Astrocyte (in vitro differentiated cells and primary cell): ENCODE measurements at regions not wholly inside any gene's neighbourhood (a gene's known extent, or its start where the extent isn't known, plus 50 kb on each side); places are given as distances from the start of the nearest gene placed in this dataset.

ENCODE experiments used
- EZH2 ChIP-seq: IDR thresholded peaks from 2 replicates; pipeline ENCODE4 v1.6.1; 2012; ENCODE audit warnings: mild to moderate bottlenecking, low read length, inconsistent platforms; ENCODE audit not compliant: insufficient read depth
- TF ChIP-seq, protein P1 (sequence below): IDR thresholded peaks from 2 replicates; pipeline ENCODE4 v1.5.1; 2011; ENCODE audit warnings: low read depth, mild to moderate bottlenecking, inconsistent platforms, low read length, moderate library complexity; ENCODE audit not compliant: insufficient read depth

DNA sequence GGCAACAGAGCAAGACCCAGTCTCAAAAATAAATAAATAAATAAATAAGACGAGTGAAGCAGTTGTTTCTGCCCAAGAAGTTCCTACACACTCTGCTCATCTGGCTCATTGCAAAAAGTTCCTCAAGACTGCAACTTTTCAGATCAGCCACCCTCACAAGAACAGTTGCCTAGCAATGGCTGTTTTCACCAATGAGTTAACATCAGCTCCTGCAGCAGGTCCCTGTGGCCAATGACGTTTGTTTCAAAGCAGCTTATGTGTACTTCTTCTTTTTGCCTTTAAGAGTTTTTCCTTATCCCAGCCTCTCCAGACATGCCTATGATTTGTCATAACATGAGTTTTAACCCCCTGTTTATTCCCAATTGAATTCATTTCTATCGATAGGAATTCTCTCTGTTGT, 118.4 kb upstream of the SPRED1 start:
- TF ChIP-seq, protein P1, sequence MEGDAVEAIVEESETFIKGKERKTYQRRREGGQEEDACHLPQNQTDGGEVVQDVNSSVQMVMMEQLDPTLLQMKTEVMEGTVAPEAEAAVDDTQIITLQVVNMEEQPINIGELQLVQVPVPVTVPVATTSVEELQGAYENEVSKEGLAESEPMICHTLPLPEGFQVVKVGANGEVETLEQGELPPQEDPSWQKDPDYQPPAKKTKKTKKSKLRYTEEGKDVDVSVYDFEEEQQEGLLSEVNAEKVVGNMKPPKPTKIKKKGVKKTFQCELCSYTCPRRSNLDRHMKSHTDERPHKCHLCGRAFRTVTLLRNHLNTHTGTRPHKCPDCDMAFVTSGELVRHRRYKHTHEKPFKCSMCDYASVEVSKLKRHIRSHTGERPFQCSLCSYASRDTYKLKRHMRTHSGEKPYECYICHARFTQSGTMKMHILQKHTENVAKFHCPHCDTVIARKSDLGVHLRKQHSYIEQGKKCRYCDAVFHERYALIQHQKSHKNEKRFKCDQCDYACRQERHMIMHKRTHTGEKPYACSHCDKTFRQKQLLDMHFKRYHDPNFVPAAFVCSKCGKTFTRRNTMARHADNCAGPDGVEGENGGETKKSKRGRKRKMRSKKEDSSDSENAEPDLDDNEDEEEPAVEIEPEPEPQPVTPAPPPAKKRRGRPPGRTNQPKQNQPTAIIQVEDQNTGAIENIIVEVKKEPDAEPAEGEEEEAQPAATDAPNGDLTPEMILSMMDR, result no peak
- TF ChIP-seq EZH2, result no peak
